Pons (tissue), 1 donor: ENCODE measurements at regions not wholly inside any gene's neighbourhood (a gene's known extent, or its start where the extent isn't known, plus 50 kb on each side); places are given as distances from the start of the nearest gene placed in this dataset.
"Not testable (repeated sequence)": the region's sequence is repeated elsewhere in the genome, so short reads cannot be mapped to it uniquely, and the experiment has no call there.

ENCODE experiments used
- DNase-seq: peaks from one replicate; pipeline ENCODE4 v3.0.0-alpha.2; 2016; ENCODE audit warnings: low spot score

DNA sequence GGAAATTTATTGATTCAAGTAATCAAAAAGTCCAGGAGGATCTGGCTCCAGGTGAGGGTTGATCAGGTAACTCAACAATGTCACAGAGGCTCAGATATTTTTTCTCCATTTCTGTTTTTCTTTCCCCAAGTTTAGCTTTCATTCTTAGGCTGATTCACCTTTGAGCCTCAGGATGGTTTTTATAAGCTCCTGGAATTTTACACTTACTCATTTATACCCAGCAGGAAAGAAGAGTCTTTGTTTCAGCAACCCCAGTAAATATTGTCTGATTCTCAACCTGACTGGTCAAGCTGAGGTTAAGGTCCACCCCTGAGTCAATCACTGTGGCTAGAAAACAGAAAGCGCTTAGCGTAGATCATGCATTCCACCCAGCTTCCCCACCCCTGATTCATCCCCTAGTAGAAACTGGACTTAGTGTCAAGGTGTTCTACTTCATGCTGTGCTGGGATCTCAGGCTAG, 500.6 kb downstream of the KIF4B start:
- no peak for DNase-seq

DNA sequence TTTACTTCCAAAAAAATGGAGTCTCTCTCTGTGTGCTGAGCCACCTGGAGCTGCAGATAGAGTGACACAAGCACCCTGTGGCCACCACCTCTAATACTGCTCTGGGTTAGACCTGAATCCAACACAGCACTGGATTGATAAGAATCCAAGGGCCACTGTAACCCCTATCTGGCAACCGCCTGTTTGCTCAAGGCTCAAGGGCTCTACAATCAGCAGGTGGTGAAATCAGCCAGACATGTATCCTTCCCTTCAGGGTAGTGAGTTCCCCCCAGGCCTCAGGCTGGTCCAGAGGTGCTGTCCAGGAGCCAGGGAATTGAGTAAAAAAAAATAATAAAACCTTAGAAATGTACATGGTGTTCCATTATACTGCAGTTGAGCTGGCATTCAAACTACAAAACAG, 509.0 kb downstream of the KIF4B start:
- DNase-seq = no peak

DNA sequence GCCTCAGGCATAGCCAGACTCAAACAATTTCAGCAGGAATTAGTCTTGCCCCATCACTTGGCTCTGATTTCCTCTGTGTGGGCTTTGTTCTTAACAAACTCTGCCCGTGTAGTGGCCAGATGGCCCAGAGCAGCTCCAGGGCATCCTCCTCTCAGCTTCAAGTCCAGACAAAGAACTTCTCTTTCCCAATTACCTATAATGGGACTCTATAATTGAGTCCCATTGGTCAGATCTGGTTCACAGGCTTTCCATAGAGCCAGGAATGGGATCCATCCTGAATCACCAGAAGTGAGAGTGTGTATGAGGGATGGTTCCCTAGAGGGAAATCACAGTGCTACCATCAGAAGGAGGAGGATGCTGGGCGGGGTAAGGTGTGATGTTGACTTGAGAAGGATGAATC, 515.8 kb downstream of the KIF4B start:
- no peak for DNase-seq

DNA sequence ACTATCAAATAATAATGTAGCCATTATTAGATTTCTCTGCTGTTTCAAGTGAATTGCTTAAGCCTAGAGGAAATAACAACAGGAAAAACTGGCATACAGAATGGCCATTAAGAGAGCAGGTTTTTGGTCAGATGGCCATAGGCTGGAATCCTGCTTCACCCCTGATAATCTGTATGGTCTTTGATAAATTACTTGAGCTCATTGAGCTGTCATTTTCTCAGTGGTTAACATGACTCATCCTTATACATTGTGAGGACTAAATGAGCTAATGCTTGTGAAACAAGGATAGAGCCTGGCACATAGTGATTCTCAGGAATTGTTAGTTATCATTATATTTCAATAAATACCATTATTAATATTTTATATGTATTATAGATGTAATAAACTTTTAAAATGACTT, 516.5 kb downstream of the KIF4B start:
- DNase-seq = peak; percentile 22

DNA sequence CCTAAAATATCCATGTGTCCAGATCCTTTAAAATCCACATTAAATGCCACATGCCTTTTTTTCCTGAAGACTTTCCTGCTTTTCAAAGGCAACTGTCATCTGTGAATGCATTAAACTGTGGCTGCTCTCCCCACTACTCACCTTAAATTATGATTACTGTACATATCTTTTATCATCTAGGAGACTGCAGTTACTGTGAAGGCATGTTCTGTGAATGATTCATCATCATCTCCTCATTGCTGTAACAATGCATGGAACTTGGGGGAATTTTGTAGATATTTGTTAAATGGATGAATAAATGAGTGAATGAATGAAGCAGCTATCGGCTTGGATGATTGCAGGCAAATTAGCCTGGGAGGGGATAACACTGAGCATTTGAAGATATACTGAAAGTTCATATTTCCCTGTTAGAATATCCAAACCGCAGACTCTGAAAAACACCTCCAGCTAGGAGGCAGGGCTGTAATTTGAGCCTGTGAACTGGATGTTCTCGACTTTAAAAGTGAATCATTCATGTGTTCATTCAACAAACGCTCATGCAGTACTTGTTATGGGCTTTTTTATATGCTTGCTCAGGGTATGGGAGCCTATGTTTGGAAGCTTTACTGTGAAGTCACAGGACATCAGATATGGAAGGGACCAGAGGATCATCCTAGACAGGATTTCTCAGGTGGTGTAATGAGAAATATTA, 519.2 kb downstream of the KIF4B start:
- DNase-seq = no peak

DNA sequence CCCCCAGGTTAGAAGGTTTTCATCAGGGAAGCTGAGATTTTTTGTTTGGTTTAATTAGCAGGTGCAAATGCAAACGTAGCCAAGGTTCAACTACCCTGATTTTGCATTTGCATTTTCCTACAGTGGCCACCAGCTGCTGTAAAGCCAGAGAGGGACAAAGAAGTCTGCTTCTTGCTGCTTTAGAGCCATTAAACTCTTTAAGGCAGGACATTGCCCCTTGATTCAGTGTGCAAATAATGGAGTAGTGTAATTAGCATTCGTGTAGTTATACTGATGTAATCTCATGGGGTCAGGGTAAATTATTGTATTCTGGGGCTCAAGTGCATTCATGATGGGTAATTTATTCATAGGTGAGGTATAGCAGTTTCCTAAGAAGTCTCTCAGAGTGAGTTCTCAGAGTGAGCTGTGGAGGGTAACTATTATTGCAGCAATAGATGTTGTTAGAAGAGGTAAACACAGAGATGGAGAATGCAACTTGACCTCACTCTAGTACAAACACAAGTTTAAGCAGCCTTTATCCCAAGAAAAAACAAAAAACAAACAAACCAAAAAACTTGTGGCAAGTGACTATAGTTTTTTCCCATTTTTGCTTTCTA, 526.5 kb downstream of the KIF4B start:
- no peak for DNase-seq

DNA sequence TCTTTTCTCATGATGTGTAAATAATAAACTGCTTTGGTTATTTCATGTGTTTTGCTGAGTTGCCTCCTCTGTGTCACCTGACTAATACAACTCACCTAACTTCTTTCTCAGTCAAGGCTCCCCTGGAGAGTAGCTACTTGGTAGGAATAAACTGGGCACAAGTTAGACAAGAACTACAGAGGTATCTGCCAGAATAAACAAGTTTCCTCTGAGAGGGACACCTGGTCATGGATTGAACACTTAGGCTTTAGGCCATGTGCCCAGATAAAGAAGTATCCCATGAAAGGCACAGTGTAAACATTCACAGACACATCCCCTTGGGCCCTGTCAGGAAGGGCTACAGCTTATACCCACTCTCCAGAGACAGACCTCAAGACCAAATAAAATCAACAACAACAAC, 532.5 kb downstream of the KIF4B start:
- no peak for DNase-seq

DNA sequence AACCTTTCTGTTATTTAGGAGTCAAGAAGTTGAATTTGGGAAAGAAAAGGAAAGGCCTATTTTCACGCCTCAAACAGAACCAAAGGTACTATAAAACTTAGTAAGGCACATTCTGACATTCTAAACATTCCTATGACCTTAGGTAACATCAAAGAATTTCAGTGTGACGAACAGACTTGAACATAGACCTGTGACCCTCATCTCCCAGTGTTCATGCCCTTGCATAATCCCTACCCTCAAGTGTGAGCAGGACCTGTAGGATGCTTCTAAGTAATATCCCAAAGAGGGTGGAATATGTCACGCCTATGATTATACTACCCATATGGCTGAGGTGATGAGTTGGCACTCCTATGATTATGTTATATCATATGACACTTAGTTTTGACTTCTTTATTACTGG, 540.9 kb downstream of the KIF4B start:
- no peak for DNase-seq

DNA sequence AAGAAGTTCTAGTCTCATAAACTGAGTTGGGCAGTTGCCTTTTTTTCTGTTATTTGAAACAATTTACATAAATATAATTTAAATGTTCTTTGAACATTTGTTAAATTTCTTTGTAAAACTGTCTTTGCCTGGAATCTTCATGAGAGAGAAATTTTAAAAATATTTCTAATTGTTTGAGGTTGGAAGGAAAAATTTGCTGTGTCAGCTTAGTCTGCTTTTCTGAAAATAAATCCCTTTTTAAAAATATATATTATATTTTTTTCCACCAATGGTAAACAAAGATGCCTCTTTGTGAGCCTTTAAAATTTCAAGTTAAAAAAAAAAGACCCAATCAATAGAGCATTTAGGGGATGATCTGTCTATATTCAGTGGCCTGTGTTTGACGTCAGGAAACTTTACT, 542.7 kb downstream of the KIF4B start:
- no peak for DNase-seq

DNA sequence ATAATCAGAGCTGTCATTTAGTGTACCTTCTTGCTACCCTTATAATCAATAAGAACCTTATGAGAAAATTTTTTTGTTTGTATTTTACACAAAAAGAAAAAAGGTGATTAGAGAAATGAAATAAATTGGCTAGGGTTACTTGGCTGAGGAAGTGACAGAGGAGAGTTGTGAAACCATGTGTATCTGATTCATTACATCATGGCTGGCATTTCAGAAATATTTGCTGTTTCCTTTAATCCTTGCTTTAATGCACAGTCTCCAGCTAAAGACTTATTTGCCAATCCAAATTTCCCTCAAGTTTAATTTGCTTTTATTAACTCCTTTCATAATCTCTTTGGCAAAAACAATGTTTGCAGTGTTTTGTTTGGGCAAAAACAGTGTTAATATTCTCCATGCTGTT, 543.1 kb downstream of the KIF4B start:
- DNase-seq = no peak

DNA sequence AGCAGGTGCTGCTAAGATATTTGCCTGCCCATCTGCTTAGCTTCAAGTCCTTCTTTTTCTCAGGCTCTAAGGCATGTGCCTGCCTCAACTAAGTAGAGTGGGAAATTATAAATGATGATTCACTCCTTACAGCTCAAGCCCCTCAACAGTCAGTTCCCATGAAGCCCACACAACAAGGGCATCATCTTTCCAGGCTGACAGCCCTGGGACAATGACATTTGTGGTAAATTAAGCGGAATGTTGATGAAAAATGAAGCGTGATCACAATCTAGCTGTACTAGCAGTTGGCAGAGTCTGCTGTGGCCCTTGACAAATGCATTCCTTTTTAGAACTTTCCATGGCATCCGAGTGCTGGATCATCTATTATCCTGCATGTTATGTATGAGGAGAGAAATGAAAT, 548.6 kb downstream of the KIF4B start:
- DNase-seq = no peak

DNA sequence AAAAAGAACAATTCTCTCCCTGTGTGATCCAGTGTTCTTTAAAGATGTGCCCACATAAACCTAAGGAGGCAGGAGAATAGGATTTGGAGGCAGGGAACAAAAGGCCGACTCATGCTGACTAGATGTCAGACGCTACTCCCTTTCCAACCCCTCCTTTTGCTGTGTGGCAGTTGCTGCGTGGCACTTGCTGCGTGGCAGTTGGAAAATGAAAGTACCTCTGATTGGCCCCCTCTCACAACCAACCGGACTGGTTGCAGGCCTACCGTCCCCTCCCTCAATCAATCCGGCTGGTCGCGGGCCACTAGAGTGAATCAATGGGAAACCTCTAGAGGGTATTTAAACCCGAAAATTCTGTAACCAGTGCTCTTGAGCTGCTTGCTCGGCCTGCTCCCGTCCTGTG, 551.0 kb downstream of the KIF4B start:
- no peak for DNase-seq

DNA sequence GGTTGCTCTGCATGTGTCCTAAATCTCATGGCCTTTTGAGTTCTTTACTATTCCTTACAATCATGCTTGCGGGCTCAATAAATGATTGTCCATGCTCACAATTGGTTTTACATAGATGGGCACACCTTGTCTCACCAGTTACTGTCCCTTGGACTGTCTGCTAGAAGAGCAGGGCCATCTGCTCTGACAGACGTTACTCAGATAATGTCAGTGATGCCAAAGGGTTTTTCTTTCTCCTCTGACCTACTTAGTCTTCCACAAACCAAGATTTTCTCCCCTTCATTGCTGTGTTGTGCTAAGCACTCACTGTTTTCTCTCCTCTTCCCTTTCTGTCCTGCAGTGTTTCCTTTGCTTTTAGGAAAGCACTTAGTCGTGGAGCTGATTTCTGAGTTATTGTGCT, 562.3 kb downstream of the KIF4B start:
- DNase-seq = no peak

DNA sequence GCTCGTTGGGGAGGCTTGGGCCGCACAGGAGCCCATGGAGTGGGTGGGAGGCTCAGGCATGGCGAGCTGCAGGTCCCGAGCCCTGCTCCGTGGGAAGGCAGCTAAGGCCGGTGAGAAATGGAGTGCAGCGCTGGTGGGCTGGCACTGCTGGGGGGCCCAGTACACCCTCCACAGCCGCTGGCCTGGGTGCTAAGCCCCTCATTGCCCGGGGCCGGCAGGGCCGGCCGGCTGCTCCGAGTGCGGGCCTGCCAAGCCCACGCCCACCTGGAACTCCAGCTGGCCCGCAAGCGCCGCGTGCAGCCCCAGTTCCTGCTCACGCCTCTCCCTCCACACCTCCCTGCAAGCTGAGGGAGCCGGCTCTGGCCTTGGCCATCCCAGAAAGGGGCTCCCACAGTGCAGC, 573.3 kb downstream of the KIF4B start:
- DNase-seq = not testable (repeated sequence)

DNA sequence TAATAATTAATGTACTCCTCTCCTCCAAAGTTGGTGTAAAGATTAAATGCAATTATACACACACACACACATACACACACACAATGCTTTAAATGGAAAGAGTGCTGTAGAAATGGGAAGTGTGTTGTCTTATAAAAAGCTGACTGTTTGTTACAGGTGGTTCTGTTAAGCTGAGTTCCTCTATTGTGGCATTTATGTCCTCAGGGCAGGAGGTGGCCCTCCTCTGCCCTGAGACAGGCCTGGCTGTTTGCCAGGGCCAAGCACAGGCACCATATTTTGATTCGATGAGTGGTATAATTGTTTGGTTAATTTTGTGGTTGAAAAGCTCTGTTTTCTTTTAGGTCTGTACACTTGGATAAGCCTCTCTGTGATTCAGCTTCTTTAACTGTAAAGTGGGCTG, 573.9 kb downstream of the KIF4B start:
- DNase-seq = no peak

DNA sequence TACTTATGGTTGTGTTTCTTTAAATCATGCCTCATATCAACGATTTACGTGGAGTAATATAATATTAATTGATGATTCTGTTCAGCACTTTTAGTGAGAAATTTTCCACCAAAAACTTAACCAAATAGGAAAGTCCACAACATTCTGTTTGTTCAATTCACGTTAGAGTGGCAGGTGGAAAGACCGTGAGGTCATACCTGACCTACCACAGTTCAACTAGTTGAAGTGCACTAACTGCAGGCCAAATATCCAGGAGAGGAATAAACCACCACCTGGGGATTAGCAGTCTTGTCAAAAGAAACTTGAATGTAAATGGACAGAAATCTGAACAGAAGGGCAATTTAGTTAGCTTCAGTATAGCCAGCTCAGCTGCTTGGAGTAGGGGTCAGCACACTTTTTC, 577.7 kb downstream of the KIF4B start:
- DNase-seq = no peak

DNA sequence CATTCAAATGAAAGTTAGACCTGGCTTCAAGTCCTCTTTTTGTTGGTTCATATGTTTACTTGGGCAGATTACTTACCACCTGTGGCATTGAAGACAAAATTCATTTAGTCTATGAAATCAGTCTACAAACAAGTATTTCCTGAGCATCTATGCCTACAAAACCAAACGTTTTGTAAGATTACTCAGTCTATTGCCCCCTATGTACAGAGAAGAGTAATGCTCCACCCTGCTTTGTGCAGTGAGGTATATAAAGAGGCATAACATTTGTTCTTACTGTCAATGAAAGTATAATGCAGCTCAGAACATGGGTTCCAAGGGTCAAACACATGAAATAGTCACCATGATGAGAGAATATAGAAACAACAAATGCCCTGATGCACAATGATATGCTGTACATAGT, 580.7 kb downstream of the KIF4B start:
- DNase-seq = no peak

DNA sequence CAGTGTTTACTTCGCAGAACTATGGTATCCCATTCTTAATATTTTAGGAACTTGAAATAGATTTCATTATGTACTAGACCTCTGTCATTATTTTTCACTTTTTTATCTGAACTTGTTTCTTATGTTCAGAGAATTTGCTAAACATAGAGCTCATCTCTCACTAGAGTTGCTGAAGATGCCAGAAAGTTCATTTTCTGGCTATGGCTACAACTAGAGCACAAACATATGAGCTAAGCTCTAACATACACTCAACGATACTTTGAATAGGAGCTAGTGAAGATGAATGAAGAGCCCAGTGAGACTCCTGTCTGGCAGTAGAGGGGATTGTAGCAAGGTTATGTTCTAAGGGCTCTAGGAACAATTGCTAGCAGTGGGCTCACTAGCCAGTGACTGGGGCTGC, 582.2 kb downstream of the KIF4B start:
- no peak for DNase-seq

DNA sequence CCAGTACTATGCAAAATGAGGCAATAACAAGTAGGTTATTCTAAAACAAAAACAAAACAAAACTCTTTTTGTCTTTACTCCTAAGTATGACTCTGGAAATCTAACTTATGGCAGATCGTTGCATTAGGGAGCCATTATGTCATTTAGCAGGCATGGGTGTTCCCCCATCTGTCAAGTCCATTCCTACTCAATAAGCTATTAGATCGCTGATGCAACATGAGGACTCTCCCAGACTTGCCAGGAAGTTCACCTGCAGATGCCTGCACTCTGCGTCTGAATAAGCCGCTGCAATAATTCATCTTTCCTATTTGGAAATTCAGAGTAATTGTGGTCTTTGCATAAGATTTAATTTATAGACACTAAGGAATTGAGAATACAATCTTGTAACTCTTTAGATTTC, 585.0 kb downstream of the KIF4B start:
- DNase-seq = no peak

DNA sequence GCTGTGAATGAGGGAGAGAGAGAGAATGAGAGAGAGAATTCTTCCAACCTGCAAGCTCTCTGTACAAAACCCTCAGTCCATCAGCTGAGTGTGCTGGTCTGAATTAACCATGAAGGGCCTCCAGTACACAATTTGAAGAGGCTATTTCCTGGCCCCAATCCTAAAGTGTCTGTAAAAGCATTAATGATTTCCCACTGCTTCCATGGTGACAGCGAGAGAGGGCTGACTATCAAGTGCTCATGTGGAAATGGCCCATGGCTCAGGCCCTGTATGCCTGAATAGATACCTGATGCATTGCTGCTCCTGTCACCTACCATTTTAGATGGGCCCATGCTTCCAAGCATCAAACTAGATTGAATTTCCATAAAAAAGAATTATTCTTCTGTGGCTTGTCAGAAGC, 592.4 kb downstream of the KIF4B start:
- no peak for DNase-seq

DNA sequence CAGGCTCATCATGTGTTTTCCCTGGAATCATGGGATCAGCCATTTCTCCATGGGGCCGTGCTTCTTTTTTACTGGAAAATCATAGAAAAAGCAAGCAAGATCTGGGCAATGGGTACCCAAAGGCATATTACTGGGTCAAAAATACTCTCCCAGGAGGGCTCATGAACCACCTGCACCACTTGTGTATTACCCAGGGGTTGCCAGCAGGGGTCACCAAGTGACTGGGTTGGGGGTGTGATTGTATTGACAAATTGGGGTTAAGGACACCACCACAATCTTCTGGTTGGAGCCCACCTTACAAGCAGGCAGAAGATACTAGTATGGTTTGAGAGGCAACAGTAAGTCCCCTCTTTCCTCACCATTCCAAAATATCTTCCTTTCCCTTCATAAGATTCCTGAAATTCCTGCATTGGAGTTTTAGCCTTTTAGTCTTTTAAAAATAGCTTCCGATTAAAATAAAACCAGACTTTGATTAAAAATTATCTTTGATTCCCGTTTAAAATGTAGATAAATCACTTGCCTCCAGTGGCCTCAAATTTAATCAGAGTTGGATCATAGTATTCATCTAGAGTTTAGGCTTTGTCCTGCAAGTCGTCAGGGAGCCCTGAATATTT, 603.3 kb downstream of the KIF4B start:
- DNase-seq = peak; percentile 43

DNA sequence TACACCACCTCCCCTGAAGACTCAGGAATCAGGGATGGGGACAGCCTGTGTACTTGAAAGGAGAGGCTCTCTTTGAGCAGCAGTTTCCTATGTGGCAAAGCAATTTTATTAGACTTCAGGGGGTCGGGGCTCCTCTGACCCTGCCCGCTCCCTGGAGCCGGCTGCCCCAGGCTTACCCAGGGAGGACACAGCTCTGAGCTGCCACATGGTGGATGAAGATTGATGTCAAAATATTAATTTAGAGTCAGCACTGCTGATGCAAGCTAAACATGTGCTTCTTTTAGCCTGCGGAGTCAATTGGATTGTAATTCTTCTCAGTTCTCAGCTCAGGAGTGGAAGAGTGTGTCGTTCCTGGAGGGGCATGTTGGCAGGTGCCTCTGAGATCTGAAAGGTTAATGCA, 606.1 kb downstream of the KIF4B start:
- no peak for DNase-seq

DNA sequence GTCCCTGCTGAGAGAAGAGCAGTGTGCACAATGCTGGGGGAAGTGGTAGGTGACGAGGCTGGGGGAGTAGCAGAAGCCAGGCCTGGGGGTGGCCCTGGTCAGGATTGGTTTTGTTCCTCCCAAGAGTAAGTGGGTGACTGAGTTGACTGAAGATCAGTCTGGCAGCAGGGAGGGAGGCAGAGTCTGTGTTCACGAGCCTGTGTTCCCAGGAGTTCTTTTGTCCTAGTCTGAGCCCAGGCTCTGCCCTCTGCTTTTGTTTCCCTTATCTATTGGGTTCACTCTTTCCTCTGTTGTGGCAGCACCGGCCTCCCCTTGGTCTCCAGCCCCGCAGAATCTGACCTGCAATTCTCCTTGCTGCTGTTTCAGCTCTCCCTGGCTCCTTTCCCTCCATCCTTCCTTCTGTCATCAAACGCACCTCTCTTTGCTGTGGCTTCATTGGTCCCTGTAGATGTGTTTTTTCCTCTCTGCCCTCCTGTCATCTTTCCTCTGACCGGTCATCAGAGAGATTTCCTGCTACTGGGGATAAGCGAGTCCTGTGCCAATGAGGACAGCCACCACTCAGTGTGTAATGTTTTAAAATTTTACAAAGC, 607.4 kb downstream of the KIF4B start:
- no peak for DNase-seq
